ENCODE measurements at regions not wholly inside any gene's neighbourhood (a gene's known extent, or its start where the extent isn't known, plus 50 kb on each side); places are given as distances from the start of the nearest gene placed in this dataset.

DNA sequence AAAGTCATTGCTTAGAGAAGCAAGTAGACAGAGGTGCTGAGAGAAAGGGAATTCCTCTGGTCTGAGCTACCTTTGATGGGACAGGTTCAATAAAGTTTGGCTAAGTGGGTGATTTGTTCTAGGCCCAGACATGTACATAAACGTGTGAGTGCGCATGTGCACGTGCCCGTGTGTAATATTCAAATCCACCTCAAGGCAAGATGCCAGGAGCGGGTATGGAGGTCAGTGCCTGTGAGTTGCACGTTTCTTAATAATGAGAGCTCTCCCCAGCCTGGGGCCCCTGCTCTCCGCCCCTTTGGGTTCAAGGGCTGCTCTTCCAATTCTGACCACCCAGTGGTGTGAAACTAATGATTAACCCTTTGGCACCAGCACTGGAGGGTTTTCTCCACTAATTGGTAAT lies 53.8 kb upstream of the LMO4 start:
- TF ChIP-seq EZH2 (IDR thresholded peaks at IDR 0.05; ENCODE audit: borderline replicate concordance) = no peak
- TF ChIP-seq, protein P1, sequence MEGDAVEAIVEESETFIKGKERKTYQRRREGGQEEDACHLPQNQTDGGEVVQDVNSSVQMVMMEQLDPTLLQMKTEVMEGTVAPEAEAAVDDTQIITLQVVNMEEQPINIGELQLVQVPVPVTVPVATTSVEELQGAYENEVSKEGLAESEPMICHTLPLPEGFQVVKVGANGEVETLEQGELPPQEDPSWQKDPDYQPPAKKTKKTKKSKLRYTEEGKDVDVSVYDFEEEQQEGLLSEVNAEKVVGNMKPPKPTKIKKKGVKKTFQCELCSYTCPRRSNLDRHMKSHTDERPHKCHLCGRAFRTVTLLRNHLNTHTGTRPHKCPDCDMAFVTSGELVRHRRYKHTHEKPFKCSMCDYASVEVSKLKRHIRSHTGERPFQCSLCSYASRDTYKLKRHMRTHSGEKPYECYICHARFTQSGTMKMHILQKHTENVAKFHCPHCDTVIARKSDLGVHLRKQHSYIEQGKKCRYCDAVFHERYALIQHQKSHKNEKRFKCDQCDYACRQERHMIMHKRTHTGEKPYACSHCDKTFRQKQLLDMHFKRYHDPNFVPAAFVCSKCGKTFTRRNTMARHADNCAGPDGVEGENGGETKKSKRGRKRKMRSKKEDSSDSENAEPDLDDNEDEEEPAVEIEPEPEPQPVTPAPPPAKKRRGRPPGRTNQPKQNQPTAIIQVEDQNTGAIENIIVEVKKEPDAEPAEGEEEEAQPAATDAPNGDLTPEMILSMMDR (IDR thresholded peaks at IDR 0.05; ENCODE audit: poor library complexity) = no peak

Measured in hepatocyte (in vitro differentiated cells).